Fibroblast of skin of back (primary cell): ENCODE measurements at regions not wholly inside any gene's neighbourhood (a gene's known extent, or its start where the extent isn't known, plus 50 kb on each side); places are given as distances from the start of the nearest gene placed in this dataset.
"Not testable (repeated sequence)": the region's sequence is repeated elsewhere in the genome, so short reads cannot be mapped to it uniquely, and the experiment has no call there.

Experiments used
- DNase-seq: peaks from one replicate; pipeline ENCODE4 v3.0.0-alpha.2; 2013

DNA sequence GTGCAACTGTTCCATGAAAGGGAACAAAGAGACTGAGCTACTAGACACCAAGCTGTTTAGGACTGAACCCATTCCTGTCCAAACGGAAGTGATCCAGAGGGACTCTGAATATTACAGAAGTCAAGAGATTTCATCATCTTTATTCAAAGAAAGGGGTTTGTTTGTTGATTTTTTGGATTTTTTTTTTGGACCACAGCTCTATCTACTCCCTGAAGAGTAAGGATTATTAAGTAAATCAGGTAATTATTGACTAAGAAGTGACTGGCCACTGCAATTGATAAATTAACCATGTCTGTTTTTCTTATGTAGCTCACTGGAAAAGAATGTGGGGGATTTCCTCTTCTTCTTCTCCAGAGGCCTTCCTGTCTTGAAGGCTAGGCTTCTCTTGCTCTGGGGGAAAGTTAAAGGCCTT lies 146.6 kb upstream of the TPM1 start:
- DNase-seq = peak; percentile 95

DNA sequence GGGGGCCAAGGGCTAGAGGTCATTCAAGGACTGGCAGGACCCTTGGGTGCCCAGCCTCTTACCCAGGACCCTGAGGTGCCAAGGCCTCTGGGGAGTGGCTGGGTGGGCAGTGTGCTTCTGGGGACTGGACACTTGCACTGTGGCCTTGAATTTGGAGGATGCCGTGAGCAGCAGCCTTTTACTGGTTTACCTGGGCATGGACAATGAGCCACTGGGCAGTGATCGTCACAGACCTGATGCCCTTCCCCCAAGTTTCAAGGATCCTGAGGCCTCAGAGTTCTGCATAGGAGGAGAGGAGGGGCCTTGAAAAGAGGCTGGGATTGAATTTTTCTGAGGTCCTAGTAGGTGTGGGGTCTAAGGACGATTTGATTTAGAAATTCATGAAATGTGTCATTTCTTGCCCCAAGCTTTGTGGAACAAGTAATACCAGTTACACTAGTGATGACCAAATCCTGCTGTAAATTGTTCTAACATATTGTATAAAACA lies 146.1 kb upstream of the TPM1 start:
- DNase-seq = peak; percentile 66

DNA sequence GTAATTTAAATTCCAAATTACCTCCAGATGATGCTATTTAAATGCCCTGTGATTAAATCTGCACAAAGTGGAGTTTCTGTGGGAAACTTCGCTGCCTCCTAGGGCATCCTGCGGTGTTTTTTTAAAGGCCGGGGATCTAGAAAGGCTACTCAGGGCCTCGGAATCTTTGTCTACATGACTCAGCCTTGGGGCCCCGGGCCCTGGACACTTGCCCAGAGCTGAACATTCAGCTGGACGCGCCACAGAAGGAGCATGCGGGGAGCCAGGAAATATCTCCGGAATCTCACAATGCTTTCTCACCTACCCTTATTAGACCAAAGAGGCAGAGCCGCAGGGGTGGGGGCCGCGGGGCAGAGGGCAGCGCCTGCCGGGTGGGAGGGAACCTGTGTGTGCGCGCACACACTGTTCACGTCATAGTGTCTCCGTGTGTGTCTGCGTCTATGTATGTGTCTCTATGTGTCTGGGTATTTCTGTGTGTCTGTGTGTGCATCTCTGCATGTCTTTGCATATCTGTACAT lies 145.5 kb upstream of the TPM1 start:
- peak; percentile 100 for DNase-seq

DNA sequence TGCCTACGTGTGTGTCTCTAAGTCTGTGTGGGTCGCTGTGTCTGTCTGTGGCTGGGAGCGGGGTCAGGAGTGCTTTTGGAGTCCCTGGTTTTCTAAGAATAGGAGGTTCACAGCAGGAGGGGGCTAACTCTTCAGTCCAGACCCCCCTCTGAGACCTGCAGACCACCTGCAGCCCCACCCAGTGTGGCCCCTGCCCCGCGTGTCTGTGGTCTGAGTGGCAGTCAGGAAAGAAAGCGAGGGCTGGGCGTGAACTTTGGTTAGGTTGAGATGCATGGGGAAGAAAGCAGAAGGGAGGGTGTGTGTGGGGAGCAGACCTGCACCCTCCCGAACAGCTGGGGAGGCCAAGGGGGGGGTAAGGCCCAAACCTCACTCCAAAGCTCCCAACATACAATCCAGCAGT lies 144.9 kb upstream of the TPM1 start:
- DNase-seq = no peak

DNA sequence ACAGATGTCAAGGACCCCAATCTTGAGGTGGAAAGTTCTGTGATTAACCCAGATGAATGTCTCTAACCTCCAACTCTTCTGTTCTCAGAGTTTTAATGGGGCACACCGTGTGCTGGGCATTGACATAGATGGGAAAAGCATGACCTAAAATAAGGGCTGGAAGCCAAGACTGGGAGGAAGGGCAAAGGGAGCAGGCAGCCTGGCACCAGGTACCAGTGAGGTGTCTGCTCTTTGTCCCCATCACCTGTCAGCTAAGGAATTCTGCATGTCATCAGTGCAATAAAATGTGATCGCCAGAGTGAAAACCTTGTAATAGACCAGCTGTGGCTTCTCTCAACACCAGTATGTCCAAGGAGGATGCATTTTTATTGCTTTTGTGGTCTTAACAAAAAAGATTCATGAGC lies 143.5 kb upstream of the TPM1 start:
- DNase-seq = no peak

DNA sequence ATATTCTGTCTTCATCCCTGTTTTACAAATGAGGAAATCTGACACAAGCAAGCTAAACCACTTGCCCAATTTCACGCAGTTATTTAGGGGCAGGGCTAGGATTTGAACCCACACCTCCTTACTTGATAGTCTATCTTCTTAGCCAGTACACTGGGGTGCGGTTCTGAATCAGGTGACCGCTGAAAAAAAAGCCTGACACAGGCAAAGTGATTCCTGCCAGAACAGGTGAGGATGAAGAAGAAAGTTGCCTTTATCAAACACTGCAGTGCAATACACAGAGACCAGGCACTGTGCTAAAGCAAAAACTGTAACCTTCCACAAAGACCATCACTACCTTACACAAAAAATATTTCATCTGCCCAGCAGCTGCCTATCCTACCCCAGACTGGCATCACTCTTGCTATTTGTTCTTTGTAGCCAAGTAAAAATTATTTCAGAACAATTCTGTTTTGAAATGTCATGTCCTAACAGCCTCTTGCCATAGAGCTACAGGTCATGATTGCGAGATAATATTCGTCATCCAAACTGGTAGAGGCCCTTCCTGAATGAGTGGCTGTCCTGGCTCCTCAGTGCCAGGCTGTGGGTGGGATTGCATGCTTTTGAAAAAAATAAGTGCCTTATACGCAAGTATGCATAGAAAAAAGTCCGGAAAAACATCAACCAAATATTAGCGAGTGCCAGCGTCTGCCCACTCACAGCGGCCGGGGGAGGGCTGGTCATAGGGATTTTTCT lies 142.3 kb upstream of the TPM1 start:
- no peak for DNase-seq

DNA sequence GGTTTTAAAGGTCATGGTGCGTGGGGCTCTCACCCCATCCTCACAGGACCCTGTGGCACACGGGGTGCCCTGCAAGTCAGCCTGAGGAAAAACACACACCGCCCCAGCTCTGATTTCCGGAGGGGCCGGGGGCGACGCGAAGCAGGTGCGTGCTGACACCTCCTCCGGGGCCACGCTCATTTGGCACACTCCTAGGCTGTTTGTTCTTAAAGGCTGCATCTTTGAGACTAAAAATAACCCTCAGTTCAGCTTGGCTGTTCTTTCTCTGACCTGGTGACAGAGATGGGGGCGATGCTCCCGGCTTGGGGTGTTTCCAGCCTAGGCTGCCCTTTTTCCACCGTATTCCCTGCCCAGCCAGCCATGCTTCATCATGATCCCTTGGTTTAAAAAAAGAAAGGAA lies 141.5 kb upstream of the TPM1 start:
- DNase-seq = no peak

DNA sequence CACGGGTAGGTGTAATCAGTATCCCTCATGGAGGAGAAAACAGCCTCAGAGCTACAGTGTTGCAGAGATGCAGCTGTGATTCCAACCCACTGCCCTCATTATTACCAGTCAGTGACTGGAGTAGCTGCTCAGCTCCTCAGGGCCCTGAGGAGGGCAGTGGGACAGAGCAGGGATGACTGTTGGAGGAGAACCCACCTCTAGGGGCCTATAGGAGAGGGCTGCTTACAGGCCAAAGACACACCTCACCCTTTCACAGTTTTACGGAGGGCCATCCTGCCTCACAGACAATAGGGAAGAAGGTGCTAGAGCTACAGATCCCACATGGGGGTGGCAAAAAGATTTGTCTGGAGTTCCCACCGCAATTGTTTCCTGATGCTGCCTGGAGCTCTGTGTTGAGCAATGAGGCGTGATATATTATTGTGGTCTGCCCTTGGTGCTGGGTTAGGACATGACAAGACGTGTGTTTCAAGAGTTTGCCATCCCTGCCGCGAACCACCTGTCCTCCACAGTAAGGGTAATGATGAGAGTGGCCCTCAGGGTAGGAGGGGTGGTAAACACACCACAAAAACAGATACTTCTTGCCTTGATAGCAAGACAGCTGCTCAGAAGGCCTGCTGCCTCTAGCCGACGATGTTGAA lies 140.5 kb upstream of the TPM1 start:
- DNase-seq = no peak

DNA sequence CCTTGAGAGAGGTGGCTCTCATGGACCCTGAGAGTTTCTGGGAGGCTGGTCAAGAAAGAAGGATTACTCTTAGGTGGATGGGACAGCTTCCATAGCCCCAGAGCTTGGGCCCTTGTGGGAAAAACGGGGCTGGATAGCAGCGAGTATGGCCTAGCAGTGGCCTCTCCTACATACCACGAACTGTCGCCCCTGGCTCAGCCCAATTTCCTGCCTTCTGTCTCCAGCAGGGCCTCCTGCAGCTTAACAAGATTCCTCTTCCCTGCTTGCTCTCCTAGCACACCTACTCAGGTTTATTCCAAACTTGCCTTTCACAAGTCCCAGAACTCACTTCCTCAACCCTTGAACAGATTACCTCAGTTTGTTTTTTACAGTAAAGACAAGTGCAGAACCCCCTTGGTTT lies 139.7 kb upstream of the TPM1 start:
- DNase-seq = no peak

DNA sequence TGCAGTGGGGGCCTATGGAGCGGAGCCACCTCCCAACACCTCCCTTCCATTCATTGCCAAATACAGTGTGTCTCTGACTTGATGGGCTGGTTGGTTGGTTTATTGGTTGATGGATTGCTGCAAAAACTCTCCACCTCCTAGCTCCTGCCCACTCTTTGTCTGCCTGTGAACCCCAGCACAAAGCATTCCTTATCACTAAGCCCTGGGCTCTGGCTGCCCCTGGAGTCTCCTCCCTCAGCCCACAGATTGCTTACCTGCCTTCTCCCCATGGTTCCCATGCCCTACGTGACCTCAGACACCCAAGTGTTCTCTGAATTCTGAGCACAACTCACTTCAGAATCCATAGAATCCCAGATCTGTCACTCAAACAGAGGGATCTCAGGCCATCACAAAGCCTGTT lies 139.1 kb upstream of the TPM1 start:
- DNase-seq = no peak

DNA sequence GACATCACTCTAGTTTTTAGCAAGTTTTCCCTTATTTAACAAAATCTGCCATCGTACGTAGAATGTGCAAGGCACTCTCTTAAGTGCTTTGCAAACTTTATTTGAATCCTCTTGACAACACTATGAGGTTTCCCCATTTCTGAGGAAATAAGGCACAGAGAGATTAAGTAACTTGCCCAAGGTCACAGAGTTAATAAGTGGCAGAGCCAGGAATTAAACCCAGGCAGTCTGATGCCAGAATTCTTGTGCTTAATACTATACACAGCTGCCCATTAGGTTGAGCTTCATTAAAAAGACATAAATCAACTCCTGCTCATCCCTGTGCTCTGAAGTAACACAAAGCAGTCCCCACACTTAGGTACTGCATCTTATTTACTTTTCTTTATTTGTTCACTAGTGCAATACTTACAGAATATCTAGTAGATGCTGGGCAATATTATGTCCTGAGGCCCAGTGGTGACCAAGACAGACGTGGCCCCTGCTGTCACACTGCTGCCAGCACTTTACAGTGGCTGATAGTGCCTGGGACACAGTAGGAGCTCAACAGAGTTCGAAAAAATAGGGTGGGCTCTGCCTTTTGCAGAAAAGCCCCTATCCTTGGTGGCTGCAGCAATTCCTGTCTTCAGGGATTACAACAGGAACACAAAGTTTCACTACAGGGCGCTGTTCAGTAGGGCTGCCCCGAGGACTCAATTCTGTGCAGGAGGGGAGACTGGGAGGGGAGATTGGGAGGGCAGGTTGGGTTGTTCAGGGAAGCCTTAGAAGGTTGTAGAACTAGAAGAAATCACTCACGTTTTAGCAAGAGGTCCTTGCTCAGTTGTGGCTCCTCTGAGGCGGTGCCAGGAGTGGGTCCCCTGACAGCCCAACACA lies 138.3 kb upstream of the TPM1 start:
- DNase-seq = no peak

DNA sequence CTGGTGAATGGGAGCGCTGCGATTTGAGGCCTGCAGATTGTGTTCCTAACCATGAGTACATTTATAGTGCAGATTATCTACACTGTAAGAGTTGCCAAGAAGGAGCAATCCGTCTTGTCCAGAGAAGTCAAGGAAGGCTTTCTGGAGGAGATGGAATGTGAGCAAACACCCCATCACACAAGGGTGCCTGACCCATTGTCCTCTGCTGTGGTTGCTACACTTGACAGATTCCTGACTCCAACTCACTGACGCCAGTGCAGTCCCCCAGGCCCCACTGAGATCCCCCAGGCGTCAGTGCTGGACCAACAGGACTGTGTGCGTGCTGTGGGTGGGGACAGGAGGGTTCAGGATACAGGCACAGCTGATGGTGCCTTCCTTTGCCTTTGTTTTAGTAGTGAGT lies 135.9 kb upstream of the TPM1 start:
- no peak for DNase-seq

DNA sequence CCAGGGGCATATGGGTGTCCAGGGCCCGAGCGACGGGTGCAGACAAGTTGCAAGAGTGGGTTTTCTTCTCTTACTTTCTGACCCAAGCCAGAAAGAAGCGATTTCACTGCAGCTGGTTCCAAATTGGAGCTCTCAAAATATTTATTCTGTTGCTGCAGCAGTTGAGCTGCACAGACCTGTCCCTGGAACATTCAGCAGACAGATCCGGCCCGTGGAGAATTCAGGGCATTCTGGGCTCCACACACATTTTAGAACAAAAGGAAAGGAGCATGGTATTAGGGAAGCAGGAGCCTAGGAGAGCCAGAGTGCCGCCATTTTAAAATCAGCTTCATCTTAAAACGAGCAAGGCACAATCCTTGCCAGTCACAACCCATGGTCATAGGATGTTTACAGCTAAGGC lies 135.3 kb upstream of the TPM1 start:
- DNase-seq = no peak

DNA sequence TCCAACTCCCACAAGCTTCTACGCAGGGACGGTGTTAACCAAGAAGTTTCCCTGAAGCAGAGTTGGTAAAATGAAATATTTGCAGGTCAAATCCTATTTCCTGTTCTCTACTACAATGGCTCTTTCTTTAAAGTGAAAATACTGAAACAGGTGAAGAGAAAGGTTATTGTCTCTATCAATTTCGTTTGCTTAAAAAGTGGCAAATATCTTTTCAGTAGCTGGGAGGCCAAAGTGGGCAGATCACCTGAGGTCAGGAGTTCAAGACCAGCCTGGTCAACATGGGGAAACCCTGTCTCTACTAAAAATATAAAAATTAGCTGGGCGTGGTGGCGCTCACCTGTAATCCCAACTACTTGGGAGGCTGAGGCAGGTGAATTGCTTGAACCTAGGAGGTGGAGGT lies 134.2 kb upstream of the TPM1 start:
- not testable (repeated sequence) for DNase-seq

DNA sequence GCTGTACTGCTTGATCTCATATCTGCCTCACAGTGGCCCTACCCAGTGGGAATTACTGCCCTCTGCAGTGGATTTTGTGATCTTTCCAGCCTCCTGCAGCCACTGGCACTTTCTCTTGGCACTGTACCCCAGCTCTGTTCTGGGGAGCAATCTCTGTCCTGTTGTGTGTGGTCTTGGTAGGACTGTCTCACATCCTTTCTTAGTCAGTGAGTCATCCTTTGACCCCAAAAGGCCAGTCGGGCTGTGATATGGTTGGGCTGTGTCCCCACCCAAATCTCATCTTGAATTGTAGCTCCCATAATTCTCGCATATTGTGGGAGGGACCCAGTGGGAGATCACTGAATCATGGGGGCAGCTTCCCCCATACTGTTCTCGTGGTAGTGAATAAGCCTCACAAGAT lies 133.3 kb upstream of the TPM1 start:
- peak; percentile 45 for DNase-seq

DNA sequence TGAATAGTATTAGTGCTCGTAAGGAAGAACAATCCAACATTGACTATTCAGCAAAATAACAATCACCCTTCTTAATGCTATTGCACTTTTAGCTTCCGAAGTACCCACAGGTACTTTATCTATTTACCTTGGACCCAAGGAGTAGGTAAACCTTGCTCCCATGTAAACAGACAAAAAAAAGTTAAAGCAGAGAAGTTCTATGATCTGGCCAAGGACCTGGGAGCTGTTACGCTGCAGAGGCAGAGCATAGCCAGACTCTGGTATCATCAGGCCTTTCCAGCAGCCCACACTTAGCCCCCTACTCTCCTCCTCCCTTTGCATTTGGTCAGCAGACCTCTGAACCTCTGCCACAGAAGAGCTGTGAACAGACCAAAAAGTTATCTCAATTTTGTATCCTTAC lies 130.3 kb upstream of the TPM1 start:
- DNase-seq = no peak

DNA sequence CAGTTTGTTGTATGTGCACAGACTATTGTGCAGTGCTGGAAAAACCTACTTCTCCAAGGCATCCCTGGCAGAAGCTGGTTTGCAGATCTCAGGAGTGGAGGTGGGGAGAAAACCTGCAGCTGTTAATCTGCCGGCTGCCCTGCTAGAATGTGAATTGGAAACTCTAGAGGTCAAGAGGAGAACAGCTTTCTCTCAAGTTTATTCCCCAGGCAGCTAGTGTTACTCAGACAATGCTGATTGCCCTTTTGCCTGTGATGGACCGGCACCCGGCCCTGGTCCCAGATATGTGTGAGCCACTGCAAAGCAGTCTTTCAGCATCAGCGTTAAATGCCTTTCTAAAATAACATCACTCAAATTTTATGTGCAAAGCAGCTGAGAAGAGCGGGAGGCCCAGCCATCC lies 129.7 kb upstream of the TPM1 start:
- DNase-seq = no peak

DNA sequence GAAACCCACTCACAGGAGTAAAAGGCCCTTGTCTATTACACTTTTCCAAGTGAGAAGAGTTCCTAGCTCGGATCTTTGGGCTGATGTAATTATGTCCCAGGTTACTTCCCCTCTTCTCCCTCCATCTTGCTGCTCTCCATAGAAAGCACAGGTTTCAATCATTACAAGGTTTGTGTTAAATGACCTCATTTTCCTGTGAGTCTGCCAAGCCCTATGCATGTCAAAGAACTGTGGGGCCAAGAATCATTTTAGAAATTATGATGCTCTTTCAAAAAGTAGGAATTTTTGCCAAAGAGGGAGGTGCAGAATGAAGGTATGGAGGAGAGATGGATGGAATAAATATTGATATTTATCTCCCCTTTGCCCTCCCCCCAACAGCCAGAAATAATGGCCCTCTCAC lies 129.3 kb upstream of the TPM1 start:
- DNase-seq = no peak

DNA sequence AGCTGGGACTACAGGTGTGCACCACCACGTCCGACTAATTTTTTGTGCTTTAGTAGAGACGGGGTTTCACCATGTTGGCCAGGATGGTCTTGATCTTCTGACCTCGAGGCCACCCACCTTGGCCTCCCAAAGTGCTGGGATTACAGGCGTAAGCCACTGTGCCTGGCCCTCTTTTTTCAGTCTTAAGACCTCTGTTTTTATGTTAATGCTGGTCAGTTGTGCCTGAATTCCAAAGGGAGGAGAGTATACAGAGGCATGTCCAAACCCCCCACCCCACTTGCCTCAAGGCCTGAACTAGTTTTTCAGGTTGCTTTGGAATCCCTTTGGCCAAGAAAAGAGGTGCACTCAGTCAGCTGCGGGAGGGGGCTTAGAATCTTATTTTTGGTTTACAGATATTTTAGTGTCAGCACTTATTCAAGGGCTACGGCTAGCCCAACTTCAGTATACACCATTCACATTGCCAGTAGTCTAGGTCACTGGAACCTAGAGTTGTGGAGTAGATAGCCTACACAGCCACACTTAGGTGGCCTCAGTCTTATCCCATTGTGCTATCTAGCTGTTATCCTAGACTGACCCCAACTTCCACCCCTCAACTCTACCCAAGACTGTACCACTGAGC lies 128.0 kb upstream of the TPM1 start:
- DNase-seq = no peak

DNA sequence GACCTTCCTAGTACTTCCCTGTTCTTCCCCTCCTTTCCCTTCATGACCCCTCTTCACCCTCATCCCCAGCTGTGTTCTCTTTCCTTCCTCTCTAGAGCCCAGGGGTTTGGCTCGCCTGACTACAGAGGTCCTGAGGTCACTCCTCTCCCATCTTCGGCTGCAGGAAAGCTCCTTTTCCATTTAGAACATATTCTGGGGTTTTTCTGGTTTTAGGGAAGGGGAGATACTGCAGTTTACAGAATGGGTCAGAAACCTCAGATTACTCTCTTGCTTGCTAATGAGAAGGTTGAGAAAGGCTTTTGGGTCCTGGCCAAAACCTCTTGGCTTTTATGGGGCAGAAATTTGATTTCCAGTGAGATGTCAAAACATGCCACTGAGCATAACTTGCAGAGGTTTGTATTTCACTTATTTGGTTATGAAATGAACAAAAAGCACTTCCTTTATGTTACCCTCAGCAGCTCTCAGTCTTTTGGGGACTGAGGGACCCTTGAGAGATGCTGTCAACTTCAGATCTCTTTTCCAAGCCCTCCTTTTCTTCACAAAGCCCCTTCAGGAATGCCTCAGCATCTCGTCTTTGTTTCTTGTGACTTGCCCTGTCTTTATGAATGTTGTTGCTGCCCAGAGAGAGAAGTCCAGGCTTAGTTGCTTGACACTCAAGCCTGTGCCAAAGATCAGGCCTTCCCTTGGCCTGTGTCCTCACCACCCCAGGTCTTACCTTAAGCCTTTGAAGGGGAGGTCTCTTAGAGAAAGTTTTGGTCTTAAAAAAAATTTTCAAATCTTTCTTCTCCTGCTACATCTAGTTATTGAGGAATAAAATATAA lies 121.7 kb upstream of the TPM1 start:
- DNase-seq = peak; percentile 49

DNA sequence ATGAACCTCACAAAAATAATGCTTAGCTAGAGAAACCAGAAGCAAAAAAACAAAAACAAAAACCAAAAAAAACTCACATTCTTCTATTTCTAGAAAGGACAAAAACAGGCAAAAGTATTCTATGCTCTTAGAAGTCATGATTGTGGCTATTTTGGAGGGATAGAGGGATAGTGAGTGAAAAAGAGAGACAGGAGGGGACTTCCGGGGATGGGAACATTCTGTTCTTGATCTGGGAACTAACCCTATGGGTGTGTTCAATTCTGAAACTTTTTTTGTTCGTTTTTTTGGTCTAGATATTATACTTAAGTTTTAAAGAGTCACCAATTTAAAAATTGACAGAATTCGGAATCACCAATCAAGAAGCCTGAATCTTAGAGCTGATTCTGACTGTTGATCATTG lies 120.0 kb upstream of the TPM1 start:
- DNase-seq = no peak

DNA sequence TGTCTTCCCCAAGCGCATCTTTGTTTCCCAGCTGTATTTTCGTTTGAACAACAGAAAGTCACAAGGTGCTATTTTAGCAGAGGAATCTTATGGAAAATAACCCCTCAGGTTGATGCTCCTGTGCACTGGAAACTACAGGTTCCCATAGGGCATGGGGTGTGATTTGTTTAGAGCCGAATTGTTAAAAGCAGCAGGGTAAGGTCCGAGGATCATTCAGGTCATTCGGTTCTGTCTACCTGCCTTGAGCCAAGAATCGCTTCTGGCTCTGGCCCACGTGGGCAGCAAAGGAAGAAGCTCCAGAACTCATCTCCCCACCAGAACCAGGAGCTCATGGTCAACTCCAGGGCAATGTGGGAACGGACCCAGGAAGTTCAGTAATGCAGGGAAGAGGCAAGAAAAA lies 116.7 kb upstream of the TPM1 start:
- no peak for DNase-seq
